B cell (primary cell): ENCODE measurements at regions not wholly inside any gene's neighbourhood (a gene's known extent, or its start where the extent isn't known, plus 50 kb on each side); places are given as distances from the start of the nearest gene placed in this dataset.

ENCODE experiments used
- ATAC-seq: fragments of 200-7000 bp; cut with Tn5 transposase; one replicate; pipeline ENCODE4 v1.10.0; 2021; ENCODE audit warnings: low read depth, mild to moderate bottlenecking, moderate number of reproducible peaks, moderate library complexity
- CTCF ChIA-PET: fragments of 350-600 bp; sonication (Branson Sonifier 250); formaldehyde crosslinking; loops from one replicate; lab custom pipeline; 2021; ENCODE audit warnings: antibody characterized with exemption, inconsistent platforms; lab: Charles Lee
- POLR2A ChIA-PET: fragments of 350-600 bp; sonication (Branson Sonifier 250); formaldehyde crosslinking; loops from one replicate; lab custom pipeline; 2021; ENCODE audit warnings: antibody characterized with exemption; lab: Charles Lee
- DNase-seq: peaks from one replicate; pipeline ENCODE4 v3.0.0; 2013
- H2AFZ ChIP-seq: 2 replicates; pipeline ENCODE4 v1.6.1; 2012; ENCODE audit warnings: mild to moderate bottlenecking, low read depth, low read length; ENCODE audit not compliant: insufficient read depth, poor library complexity, severe bottlenecking
- H3K27ac ChIP-seq, 2 donors: 1 replicate in 1 of 2; 2 replicates in 1 of 2; pipeline ENCODE4 v1.5.1; 2012 to 2013; ENCODE audit warnings: low read length in 2 of 2, mild to moderate bottlenecking in 2 of 2, moderate library complexity in 1 of 2
- H3K27me3 ChIP-seq, 4 experiments: fragments of 200-600 bp in 1 of 4; sonication (generic) in 1 of 4; replicated peaks in 1 of 4; 1 replicate in 2 of 4; 2 replicates in 2 of 4; pipeline versions ENCODE4 v1.6.1 to v1.7.0; 2013 to 2016; ENCODE audit warnings: low read length in 3 of 4, mild to moderate bottlenecking in 2 of 4, mixed read lengths in 1 of 4, moderate library complexity in 1 of 4; ENCODE audit not compliant: insufficient read depth in 4 of 4, control insufficient read depth in 3 of 4; ENCODE audit errors: control extremely low read depth in 1 of 4
- H3K36me3 ChIP-seq, 2 experiments: replicated peaks in 1 of 2; 1 replicate in 1 of 2; 2 replicates in 1 of 2; pipeline versions ENCODE4 v1.6.1 to v1.7.1; 2013; ENCODE audit warnings: low read length in 1 of 2; ENCODE audit not compliant: insufficient read depth in 2 of 2, control insufficient read depth in 1 of 2; ENCODE audit errors: control extremely low read depth in 1 of 2, extremely low read depth in 1 of 2
- H3K4me1 ChIP-seq, 2 donors: fragments of 200-600 bp in 1 of 2; sonication (generic) in 1 of 2; 1 replicate in 1 of 2; 2 replicates in 1 of 2; pipeline versions ENCODE4 v1.5.1 to v1.6.1; 2013 to 2017; ENCODE audit warnings: low read length in 2 of 2; ENCODE audit not compliant: control insufficient read depth in 2 of 2, insufficient read depth in 2 of 2
- H3K4me2 ChIP-seq: replicated peaks from 2 replicates; pipeline ENCODE3; 2012; ENCODE audit warnings: mild to moderate bottlenecking, low read depth, low read length; ENCODE audit not compliant: poor library complexity, severe bottlenecking
- H3K4me3 ChIP-seq, 5 experiments: fragments of 200-600 bp in 1 of 5; sonication (generic) in 1 of 5; 1 replicate in 3 of 5; 2 replicates in 2 of 5; pipeline versions ENCODE4 v1.5.1 to v1.7.0; 2011 to 2016; ENCODE audit warnings: low read length in 4 of 5, mild to moderate bottlenecking in 4 of 5, low read depth in 2 of 5, control low read depth in 1 of 5, moderate library complexity in 1 of 5; ENCODE audit not compliant: insufficient read depth in 1 of 5; ENCODE audit errors: control extremely low read depth in 1 of 5, extremely low read depth in 1 of 5
- H3K79me2 ChIP-seq: fragments of 200-600 bp; sonication (generic); one replicate; pipeline ENCODE4 v1.6.0; 2016; ENCODE audit warnings: low read length; ENCODE audit not compliant: control insufficient read depth, insufficient read depth
- H3K9ac ChIP-seq: fragments of 200-600 bp; sonication (generic); 2 replicates; pipeline ENCODE4 v1.6.1; 2017; ENCODE audit warnings: mild to moderate bottlenecking, low read length, moderate library complexity
- H3K9me3 ChIP-seq, 3 donors: one replicate each; pipeline versions ENCODE4 v1.6.1 to v1.7.1; 2013; ENCODE audit warnings: low read length in 2 of 3; ENCODE audit not compliant: control insufficient read depth in 2 of 3, insufficient read depth in 1 of 3; ENCODE audit errors: control extremely low read depth in 1 of 3
- H4K20me1 ChIP-seq: 2 replicates; pipeline ENCODE4 v1.6.0; 2012; ENCODE audit warnings: mild to moderate bottlenecking, low read length; ENCODE audit not compliant: insufficient read depth, control insufficient read depth, poor library complexity, severe bottlenecking
- H3K27ac Mint-ChIP-seq: one replicate; pipeline ENCODE4 v1.8.0; 2021; ENCODE audit warnings: mixed read lengths
- H3K27me3 Mint-ChIP-seq: one replicate; pipeline ENCODE4 v1.8.0; 2021; ENCODE audit warnings: mixed read lengths
- H3K4me1 Mint-ChIP-seq: one replicate; pipeline ENCODE4 v1.8.0; 2021; ENCODE audit warnings: mixed read lengths
- H3K4me3 Mint-ChIP-seq: one replicate; pipeline ENCODE4 v1.8.0; 2021; ENCODE audit warnings: mixed read lengths
- H3K9me3 Mint-ChIP-seq: one replicate; pipeline ENCODE4 v1.8.0; 2022; ENCODE audit warnings: mixed read lengths; ENCODE audit not compliant: insufficient read depth
- CTCF ChIP-seq: fragments of 200-600 bp; IDR thresholded peaks from one replicate; pipeline ENCODE4 v1.8.0; 2022; ENCODE audit warnings: antibody characterized with exemption, mild to moderate bottlenecking
- EZH2 ChIP-seq: IDR thresholded peaks from 2 replicates; pipeline ENCODE4 v1.6.1; 2012; ENCODE audit warnings: borderline replicate concordance, low read depth, mild to moderate bottlenecking, moderate library complexity, low read length; ENCODE audit not compliant: insufficient read depth, poor library complexity, severe bottlenecking
- WGBS: methylation state at CpG from one replicate; pipeline ENCODE4 v1.1.5; 2013; ENCODE audit warnings: missing lambda C conversion rate; ENCODE audit not compliant: insufficient coverage; 5-methylcytosine and 5-hydroxymethylcytosine counted together
- intact Hi-C: fragments of 100-400 bp; cut with micrococcal nuclease; formaldehyde crosslinking; loops from one replicate; pipeline ENCODE4 v1.10.0; 2022

GRCh38 chr16:86930001-86930400 lies 351.7 kb downstream of the FOXL1 start:
- peaks cover 0 to 4% of the 10 kb centered on the region in 2 donors for H3K4me1 ChIP-seq
- H3K27me3 Mint-ChIP-seq, result peaks cover 36% of the 10 kb centered on the region
- peaks cover 0 to 56% (median 19%) of the 10 kb centered on the region in 4 experiments for H3K27me3 ChIP-seq
- no peak overlapping the region for H3K4me3 Mint-ChIP-seq
- no peak overlapping the region for H3K27ac ChIP-seq
- no peak for TF ChIP-seq CTCF
- TF ChIP-seq EZH2, result no peak
- ChIA-PET POLR2A (no interaction called here), CTCF (no interaction called here)
- H3K4me2 ChIP-seq, result no peak overlapping the region
- WGBS, result 29% methylated on average over 7 of the region's 8 CpGs
- no peaks in the 10 kb centered on the region for H4K20me1 ChIP-seq
- H3K79me2 ChIP-seq, result no peaks in the 10 kb centered on the region
- H2AFZ ChIP-seq, result no peak overlapping the region
- no peak overlapping the region for H3K4me3 ChIP-seq
- H3K4me1 Mint-ChIP-seq, result no peaks in the 10 kb centered on the region
- H3K9ac ChIP-seq, result no peak overlapping the region
- intact Hi-C loops, result no loop called here
- no peak overlapping the region for H3K27ac Mint-ChIP-seq
- H3K9me3 Mint-ChIP-seq, result peaks cover 3% of the 10 kb centered on the region
- ATAC-seq, result no peak
- no peaks in the 10 kb centered on the region for H3K36me3 ChIP-seq
- no peak for DNase-seq
- peaks cover 0 to 5% (median 0%) of the 10 kb centered on the region in 3 donors for H3K9me3 ChIP-seq

GRCh38 chr16:86930663-86931373 lies 352.5 kb downstream of the FOXL1 start:
- Histone ChIP-seq H3K4me1 (peaks cover 0 to 4% of the 10 kb centered on the region in 2 donors), H2AFZ (no peak overlapping the region), H3K9ac (no peak overlapping the region), H3K4me3 (no peak overlapping the region), H3K9me3 (peaks cover 0 to 5% (median 0%) of the 10 kb centered on the region in 3 donors), H4K20me1 (no peaks in the 10 kb centered on the region), H3K27ac (no peak overlapping the region), H3K79me2 (no peaks in the 10 kb centered on the region), H3K36me3 (no peaks in the 10 kb centered on the region), H3K4me2 (no peak overlapping the region), H3K27me3 (peaks cover 0 to 51% (median 19%) of the 10 kb centered on the region in 4 experiments)
- no peaks in the 10 kb centered on the region for H3K4me1 Mint-ChIP-seq
- TF ChIP-seq CTCF (no peak), EZH2 (no peak)
- ATAC-seq (no peak), DNase-seq (no peak)
- peaks cover 39% of the 10 kb centered on the region for H3K27me3 Mint-ChIP-seq
- H3K9me3 Mint-ChIP-seq, result peaks cover 3% of the 10 kb centered on the region
- WGBS, result 80% methylated on average over 5 of the region's 9 CpGs
- ChIA-PET POLR2A (no interaction called here), CTCF (no interaction called here)
- H3K4me3 Mint-ChIP-seq, result no peak overlapping the region
- H3K27ac Mint-ChIP-seq, result no peak overlapping the region
- intact Hi-C loops, result no loop called here
